PC-3 (cell line): ENCODE measurements at regions not wholly inside any gene's neighbourhood (a gene's known extent, or its start where the extent isn't known, plus 50 kb on each side); places are given as distances from the start of the nearest gene placed in this dataset.
"Not testable (repeated sequence)": the region's sequence is repeated elsewhere in the genome, so short reads cannot be mapped to it uniquely, and the experiment has no call there.

Experiments
- ATAC-seq: fragments of 200-7000 bp; cut with Tn5 transposase; 2 replicates; pipeline ENCODE4 v1.9.1; 2020; ENCODE audit warnings: mild to moderate bottlenecking, moderate library complexity
- BruUV-seq: library from RNA; stranded (reverse); fragments of 400-500 nt; replicated peaks from 2 replicates; lab custom pipeline; 2021; lab: Mats Ljungman, UMichigan
- CTCF ChIA-PET: fragments of 300-600 bp; sonication (Branson Sonifier 250); formaldehyde crosslinking; loops from one replicate; lab custom pipeline; 2022; ENCODE audit warnings: antibody characterized with exemption; lab: Charles Lee
- POLR2A ChIA-PET: fragments of 300-600 bp; sonication (Branson Sonifier 250); formaldehyde crosslinking; loops from one replicate; lab custom pipeline; 2022; ENCODE audit warnings: antibody characterized with exemption; ENCODE audit not compliant: unreplicated experiment; lab: Charles Lee
- DNase-seq: peaks from one replicate; pipeline ENCODE4 v3.0.0-alpha.2; 2015
- H2AFZ ChIP-seq: fragments of 300-600 bp; sonication (generic); 2 replicates; pipeline ENCODE4 v1.6.0; 2016; ENCODE audit warnings: antibody characterized with exemption, low read length
- H3F3A ChIP-seq: fragments of 300-600 bp; sonication (generic); one replicate; pipeline ENCODE4 v1.6.0; 2017; ENCODE audit warnings: antibody characterized with exemption, low read length, control low read depth, mild to moderate bottlenecking; ENCODE audit not compliant: unreplicated experiment
- H3K27ac ChIP-seq: fragments of 300-600 bp; sonication (generic); 2 replicates; pipeline ENCODE4 v1.5.1; 2016; ENCODE audit warnings: mild to moderate bottlenecking, low read length
- H3K27me3 ChIP-seq: fragments of 300-600 bp; sonication (generic); 2 replicates; pipeline ENCODE4 v1.6.1; 2016; ENCODE audit warnings: low read length, mixed read lengths
- H3K36me3 ChIP-seq: fragments of 300-600 bp; sonication (generic); 2 replicates; pipeline ENCODE4 v1.6.1; 2016; ENCODE audit warnings: low read depth, mixed run types, low read length, mixed read lengths
- H3K4me1 ChIP-seq: fragments of 300-600 bp; sonication (generic); 2 replicates; pipeline ENCODE4 v1.5.1; 2016; ENCODE audit warnings: low read length; ENCODE audit not compliant: insufficient read depth
- H3K4me2 ChIP-seq: fragments of 300-600 bp; sonication (generic); 2 replicates; pipeline ENCODE4 v1.6.0; 2016; ENCODE audit warnings: low read length
- H3K4me3 ChIP-seq: fragments of 300-600 bp; sonication (generic); 2 replicates; pipeline ENCODE4 v1.5.1; 2016; ENCODE audit warnings: mild to moderate bottlenecking, low read length, mixed read lengths
- H3K79me2 ChIP-seq: fragments of 300-600 bp; sonication (generic); 2 replicates; pipeline ENCODE4 v1.6.1; 2017; ENCODE audit warnings: low read length, mixed read lengths
- H3K9ac ChIP-seq: fragments of 300-600 bp; sonication (generic); 2 replicates; pipeline ENCODE4 v1.6.0; 2016; ENCODE audit warnings: mild to moderate bottlenecking, low read length
- H3K9me2 ChIP-seq: fragments of 300-600 bp; sonication (generic); replicated peaks from 2 replicates; pipeline ENCODE4 v1.6.1; 2016; ENCODE audit warnings: mixed run types, low read length, mixed read lengths
- H3K9me3 ChIP-seq: fragments of 300-600 bp; sonication (generic); 2 replicates; pipeline ENCODE4 v1.6.1; 2016; ENCODE audit warnings: low read length, mixed read lengths
- H4K20me1 ChIP-seq: fragments of 300-600 bp; sonication (generic); 2 replicates; pipeline ENCODE4 v1.6.1; 2016; ENCODE audit warnings: low read length, mixed read lengths
- CTCF ChIP-seq: fragments of 300-600 bp; sonication (generic); conservative IDR thresholded peaks from 2 replicates; pipeline ENCODE4 v1.5.1; 2017; ENCODE audit warnings: antibody characterized with exemption, low read depth, mild to moderate bottlenecking, low read length
- EZH2 ChIP-seq: fragments of 300-600 bp; sonication (generic); IDR thresholded peaks from one replicate; pipeline ENCODE4 v1.6.1; 2017; ENCODE audit warnings: antibody characterized with exemption, mild to moderate bottlenecking, low read length; ENCODE audit not compliant: unreplicated experiment
- EZH2phosphoT487 ChIP-seq: fragments of 300-600 bp; sonication (generic); IDR thresholded peaks from 2 replicates; pipeline ENCODE4 v1.6.1; 2018; ENCODE audit warnings: mild to moderate bottlenecking, antibody characterized with exemption, low read length, borderline replicate concordance
- intact Hi-C: fragments of 100-400 bp; cut with micrococcal nuclease; formaldehyde crosslinking; loops from 2 replicates; pipeline ENCODE4 v1.9.0; 2023

- DNase-seq (no peak), ATAC-seq (no peak)
- no peak overlapping the region for H3K4me3 ChIP-seq
- H3F3A ChIP-seq = no peaks in the 10 kb centered on the region
- H2AFZ ChIP-seq = no peak overlapping the region
- intact Hi-C loops = no loop called here
- no peak overlapping the region for H3K27ac ChIP-seq
- no peaks in the 10 kb centered on the region for H3K27me3 ChIP-seq
- H3K79me2 ChIP-seq = no peaks in the 10 kb centered on the region
- H3K4me1 ChIP-seq = no peaks in the 10 kb centered on the region
- no peaks in the 10 kb centered on the region for H3K9me2 ChIP-seq
- no peaks in the 10 kb centered on the region for H3K9me3 ChIP-seq
- no TSS peak for BruUV-seq
- no peak overlapping the region for H3K4me2 ChIP-seq
- H3K36me3 ChIP-seq = no peaks in the 10 kb centered on the region
- no peak for TF ChIP-seq CTCF
- TF ChIP-seq EZH2 = no peak
- no peak for TF ChIP-seq EZH2phosphoT487
- H4K20me1 ChIP-seq = no peaks in the 10 kb centered on the region
- no peak overlapping the region for H3K9ac ChIP-seq
- POLR2A ChIA-PET = no interaction called here
- CTCF ChIA-PET = no interaction called here
These were observed 112.8 kb upstream of the BCL6 start for GRCh38 chr3:187858041-187858440.

- TF ChIP-seq CTCF = no peak
- no peak for TF ChIP-seq EZH2phosphoT487
- no peak for TF ChIP-seq EZH2
- Histone ChIP-seq H3K36me3 (no peaks in the 10 kb centered on the region), H3K27ac (no peak overlapping the region), H4K20me1 (no peaks in the 10 kb centered on the region), H3K79me2 (no peaks in the 10 kb centered on the region), H3K27me3 (no peaks in the 10 kb centered on the region), H3K9ac (no peak overlapping the region), H3F3A (no peaks in the 10 kb centered on the region), H3K4me2 (no peak overlapping the region), H3K9me3 (no peaks in the 10 kb centered on the region), H3K4me3 (no peak overlapping the region), H3K9me2 (no peaks in the 10 kb centered on the region), H3K4me1 (no peaks in the 10 kb centered on the region), H2AFZ (no peak overlapping the region)
- intact Hi-C loops = no loop called here
- POLR2A ChIA-PET = no interaction called here
- no TSS peak for BruUV-seq
- no peak for ATAC-seq
- no peak for DNase-seq
- CTCF ChIA-PET = no interaction called here
These were observed 113.4 kb upstream of the BCL6 start for GRCh38 chr3:187858711-187859110.

- intact Hi-C loops, BruUV-seq, DNase-seq, ATAC-seq, H3K36me3 ChIP-seq, H3K9ac ChIP-seq, H3K4me3 ChIP-seq, H2AFZ ChIP-seq, H3K9me3 ChIP-seq, H3K79me2 ChIP-seq, H4K20me1 ChIP-seq, H3K4me1 ChIP-seq, POLR2A ChIA-PET, H3F3A ChIP-seq, H3K4me2 ChIP-seq, CTCF ChIA-PET, H3K27me3 ChIP-seq, H3K27ac ChIP-seq, H3K9me2 ChIP-seq: not testable (repeated sequence)
These were observed 117.5 kb upstream of the BCL6 start for GRCh38 chr3:187862701-187863277.
